K562 (cell line): ENCODE measurements at regions not wholly inside any gene's neighbourhood (a gene's known extent, or its start where the extent isn't known, plus 50 kb on each side); places are given as distances from the start of the nearest gene placed in this dataset.
A peak's percentile ranks its signal among the peaks of the same experiment; 100 is the strongest.

Experiments
- ATAC-seq: fragments of 200-7000 bp; cut with Tn5 transposase; 3 replicates; pipeline ENCODE4 v1.9.1; 2020; ENCODE audit warnings: moderate library complexity
- BruUV-seq: library from RNA; stranded (reverse); fragments of 400-500 nt; replicated peaks from 2 replicates; lab custom pipeline; 2021; lab: Mats Ljungman, UMichigan
- CTCF ChIA-PET: fragments of 300-600 bp; formaldehyde crosslinking; extraction: SDS; loops from one replicate; lab custom pipeline; 2021; ENCODE audit warnings: low intra/inter-chr PET ratio; lab: Yijun Ruan, JAX
- POLR2A ChIA-PET: fragments of 300-600, 350-650 bp; sonication (Branson Sonifier 250); formaldehyde crosslinking; extraction: SDS; loops from one replicate; lab custom pipeline; 2021; ENCODE audit warnings: antibody characterized with exemption, inconsistent platforms; lab: Yijun Ruan, JAX
- DNase-seq, 4 experiments: peaks; one replicate each; pipeline versions ENCODE4 v3.0.0 to v3.0.0-alpha.2; 2011 to 2018; ENCODE audit warnings: low spot score in 3 of 4, mixed read lengths in 3 of 4; ENCODE audit errors: extremely low read depth in 1 of 4
- FAIRE-seq: peaks from 2 replicates; lab custom pipeline; 2011; peaks lifted over from hg19 to GRCh38; lab: Jason Lieb, UNC
- H2AFZ ChIP-seq: 2 replicates; pipeline ENCODE4 v1.6.0; 2011; ENCODE audit warnings: low read depth, low read length, control low read depth, inconsistent platforms
- H3K27ac ChIP-seq: fragments of 200-600 bp; 3 replicates; pipeline ENCODE4 v1.8.0; 2011; ENCODE audit warnings: low read depth, mild to moderate bottlenecking, control low read depth, inconsistent platforms, low read length, moderate library complexity, mixed read lengths; ENCODE audit errors: extremely low read depth
- H3K27me3 ChIP-seq, 2 experiments: fragments of 300-600 bp in 1 of 2; 2 replicates in 1 of 2; 3 replicates in 1 of 2; pipeline versions ENCODE4 v1.6.0 to v1.8.0; 2011; ENCODE audit warnings: inconsistent platforms in 2 of 2, low read length in 2 of 2, mild to moderate bottlenecking in 1 of 2, mixed read lengths in 1 of 2, moderate library complexity in 1 of 2; ENCODE audit not compliant: control insufficient read depth in 2 of 2, insufficient read depth in 2 of 2
- H3K36me3 ChIP-seq: fragments of 300-600 bp; 3 replicates; pipeline ENCODE4 v1.8.0; 2011; ENCODE audit warnings: mild to moderate bottlenecking, low read length, inconsistent platforms; ENCODE audit not compliant: control insufficient read depth, insufficient read depth
- H3K4me1 ChIP-seq, 2 experiments: fragments of 200-600 bp in 1 of 2; replicated peaks in 1 of 2; 2 replicates in 1 of 2; 3 replicates in 1 of 2; pipeline versions ENCODE4 v1.5.1 to v1.8.0; 2011; ENCODE audit warnings: inconsistent platforms in 2 of 2, low read length in 2 of 2, mild to moderate bottlenecking in 1 of 2, mixed read lengths in 1 of 2, moderate library complexity in 1 of 2; ENCODE audit not compliant: control insufficient read depth in 2 of 2, insufficient read depth in 2 of 2
- H3K4me2 ChIP-seq: 2 replicates; pipeline ENCODE4 v1.6.1; 2011; ENCODE audit warnings: low read length, control low read depth, inconsistent platforms, mixed read lengths; ENCODE audit not compliant: insufficient read depth
- H3K4me3 ChIP-seq: fragments of 200-600 bp; sonication (generic), shearing (Covaris generic); 2 replicates; pipeline ENCODE4 v1.5.1; 2016; ENCODE audit warnings: control low read depth, inconsistent platforms
- H3K79me2 ChIP-seq: fragments of 200-600 bp; 3 replicates; pipeline ENCODE4 v1.8.0; 2011; ENCODE audit warnings: low read length, inconsistent platforms; ENCODE audit not compliant: control insufficient read depth, insufficient read depth
- H3K9ac ChIP-seq, 2 experiments: 2 replicates each; pipeline versions ENCODE4 v1.6.0 to v1.6.1; 2011; ENCODE audit warnings: low read depth in 2 of 2, low read length in 2 of 2, control low read depth in 1 of 2, inconsistent platforms in 1 of 2, mild to moderate bottlenecking in 1 of 2, mixed read lengths in 1 of 2; ENCODE audit not compliant: insufficient read depth in 1 of 2
- H3K9me1 ChIP-seq: one replicate; pipeline ENCODE4 v1.6.0; 2011; ENCODE audit warnings: inconsistent platforms, mild to moderate bottlenecking, low read length, moderate library complexity; ENCODE audit not compliant: control insufficient read depth, insufficient read depth
- H3K9me3 ChIP-seq: replicated peaks from 2 replicates; pipeline ENCODE4 v1.5.1; 2011; ENCODE audit warnings: low read depth, low read length, inconsistent platforms; ENCODE audit not compliant: control insufficient read depth, insufficient read depth
- H4K20me1 ChIP-seq: replicated peaks from 2 replicates; pipeline ENCODE4 v1.6.1; 2011; ENCODE audit warnings: low read length, inconsistent platforms, mixed read lengths; ENCODE audit not compliant: control insufficient read depth, insufficient read depth
- BRF1 ChIP-seq: IDR thresholded peaks from 3 replicates; pipeline ENCODE4 v1.6.1; 2011; ENCODE audit warnings: borderline replicate concordance, mild to moderate bottlenecking; ENCODE audit not compliant: insufficient read length; ENCODE audit errors: extremely low read depth
- CTBP1 ChIP-seq: fragments of 450-650 bp; IDR thresholded peaks from 2 replicates; pipeline ENCODE4 v1.6.1; 2016; ENCODE audit warnings: borderline replicate concordance
- FOXK1 ChIP-seq: sonication (generic); formaldehyde crosslinking; IDR thresholded peaks from 2 replicates; pipeline ENCODE4 v1.8.0; 2022; ENCODE audit warnings: missing genetic modification reagents, mild to moderate bottlenecking, borderline replicate concordance
- HDAC6 ChIP-seq: IDR thresholded peaks from 2 replicates; pipeline ENCODE4 v1.6.1; 2012; ENCODE audit warnings: low read depth, mild to moderate bottlenecking, control low read depth, inconsistent platforms, low read length, moderate library complexity
- HMG20A ChIP-seq: fragments of 450-650 bp; formaldehyde crosslinking; conservative IDR thresholded peaks from 2 replicates; pipeline ENCODE4 v1.4.0; 2020; ENCODE audit warnings: mild to moderate bottlenecking, mixed read lengths
- HNRNPL ChIP-seq: fragments of 200-400 bp; formaldehyde crosslinking; IDR thresholded peaks from 2 replicates; pipeline ENCODE4 v1.6.1; 2017; ENCODE audit warnings: low read depth, mild to moderate bottlenecking, low read length
- NCOR1 ChIP-seq: fragments of 450-650 bp; IDR thresholded peaks from 2 replicates; pipeline ENCODE4 v1.6.1; 2016; ENCODE audit warnings: mild to moderate bottlenecking, moderate library complexity
- SRSF1 ChIP-seq: fragments of 200-400 bp; formaldehyde crosslinking; IDR thresholded peaks from 2 replicates; pipeline ENCODE4 v1.6.1; 2017; ENCODE audit warnings: mild to moderate bottlenecking, low read depth, low read length, moderate library complexity
- TGIF2 ChIP-seq: sonication (generic); formaldehyde crosslinking; IDR thresholded peaks from 2 replicates; pipeline ENCODE4 v1.8.1; 2022; ENCODE audit warnings: mild to moderate bottlenecking, missing genetic modification reagents, moderate library complexity
- XRCC4 ChIP-seq: IDR thresholded peaks from one replicate; pipeline ENCODE4 v1.6.1; 2011; ENCODE audit not compliant: insufficient read depth, insufficient read length; ENCODE audit errors: extremely low read depth
- ZNF124 ChIP-seq: sonication (generic); formaldehyde crosslinking; IDR thresholded peaks from 2 replicates; pipeline ENCODE4 v1.8.1; 2022; ENCODE audit warnings: missing genetic modification reagents
- ZNF24 ChIP-seq: fragments of 450-650 bp; IDR thresholded peaks from 2 replicates; pipeline ENCODE4 v1.6.1; 2016
- WGBS: fragments of 100-300 bp; shearing (Covaris generic); methylation state at CpG from one replicate; pipeline ENCODE4 v1.1.6; 2016; ENCODE audit warnings: low coverage, mixed read lengths; ENCODE audit not compliant: insufficient coverage; ENCODE audit errors: missing lambda C conversion rate; 5-methylcytosine and 5-hydroxymethylcytosine counted together
- in situ Hi-C: fragments of 300-500 bp; cut with MboI; formaldehyde crosslinking; loops from 4 replicates; pipeline ENCODE4 v1.15.0; 2018; ENCODE audit warnings: inconsistent platforms, mixed read lengths
- intact Hi-C: fragments of 100-400 bp; cut with micrococcal nuclease; formaldehyde crosslinking; loops from 2 replicates; pipeline ENCODE4 v1.14.2; 2022
- TF ChIP-seq, protein P1 (sequence below): sonication (generic); formaldehyde crosslinking; IDR thresholded peaks from 2 replicates; pipeline ENCODE4 v1.8.1; 2023; ENCODE audit warnings: mild to moderate bottlenecking, missing genetic modification reagents

DNA sequence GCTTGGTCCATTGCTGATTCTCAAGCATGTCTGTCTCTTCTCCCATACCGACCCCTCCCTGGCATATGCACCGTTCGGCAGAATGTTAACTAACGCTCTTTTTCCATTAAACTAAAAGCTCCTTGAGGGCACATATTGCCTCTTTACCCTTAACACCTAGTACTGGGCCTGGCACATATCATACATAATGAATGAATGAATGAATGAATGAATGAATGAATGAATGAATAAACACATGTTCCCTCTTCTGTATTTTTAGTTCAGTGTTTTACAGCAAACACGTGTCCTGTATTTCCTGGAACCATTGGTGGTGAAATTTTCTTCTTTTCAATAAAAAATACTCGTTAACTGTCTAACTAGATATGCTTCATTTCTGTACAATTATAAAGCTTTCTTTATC, 174.4 kb upstream of the DTNBP1 start:
- Histone ChIP-seq H3K79me2 (no peaks in the 10 kb centered on the region), H3K4me3 (no peak overlapping the region), H3K9ac (no peak overlapping the region), H3K4me1 (no peaks in the 10 kb centered on the region; a peak in 1 of 5 replicates), H2AFZ (peak overlapping the region; percentile 66), H4K20me1 (no peaks in the 10 kb centered on the region), H3K36me3 (no peaks in the 10 kb centered on the region), H3K9me1 (no peaks in the 10 kb centered on the region), H3K27ac (no peak overlapping the region), H3K27me3 (no peaks in the 10 kb centered on the region), H3K9me3 (no peaks in the 10 kb centered on the region), H3K4me2 (no peak overlapping the region)
- intact Hi-C loops, result no loop called here
- FAIRE-seq (no peak), DNase-seq (no peak), ATAC-seq (no peak)
- TF ChIP-seq ZNF24 (peak; percentile 97), TGIF2 (CRISPR knock-in tag) (no peak)
- in situ Hi-C loops, result no loop called here
- POLR2A ChIA-PET, result interaction anchor here (1.1 to 1.5 kb wide), 2 partner anchors 14 kb away, joined by 5 read pairs; no protein-coding TSS in a partner anchor
- no TSS peak for BruUV-seq
- 35% methylated on average over 6 of the region's 6 CpGs for WGBS
- CTCF ChIA-PET, result no interaction called here

DNA sequence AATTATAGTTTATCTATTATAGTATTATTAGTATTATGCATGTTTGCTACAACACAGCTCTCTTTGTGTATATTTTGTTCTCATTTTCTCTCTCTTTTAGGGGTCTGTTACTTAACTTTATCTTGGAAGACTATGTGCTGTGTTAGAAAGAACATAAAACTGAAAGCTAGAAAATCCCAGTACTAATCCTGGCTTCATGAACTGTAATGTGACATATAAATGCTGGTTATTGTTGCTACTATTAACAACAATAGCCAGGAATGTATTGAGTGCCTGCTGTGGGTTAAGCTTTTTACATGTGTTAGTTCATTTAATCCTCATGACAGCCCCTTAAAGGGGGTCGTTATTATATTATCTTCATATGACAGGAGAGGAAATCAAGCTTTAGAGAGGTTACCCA, 170.0 kb upstream of the DTNBP1 start:
- H3K9ac ChIP-seq, result no peak overlapping the region
- BruUV-seq, result no TSS peak
- H3K27ac ChIP-seq, result no peak overlapping the region
- no peak for ATAC-seq
- H3K4me2 ChIP-seq, result no peak overlapping the region
- H3K79me2 ChIP-seq, result no peaks in the 10 kb centered on the region
- in situ Hi-C loops, result no loop called here
- no peaks in the 10 kb centered on the region for H3K36me3 ChIP-seq
- peaks cover under 1 to 2% of the 10 kb centered on the region in 2 experiments; a peak in 3 of 5 replicates for H3K4me1 ChIP-seq
- DNase-seq, result no peak
- no peak for FAIRE-seq
- no peak overlapping the region for H3K4me3 ChIP-seq
- no peaks in the 10 kb centered on the region for H3K27me3 ChIP-seq
- intact Hi-C loops, result no loop called here
- WGBS, result 0% methylated on average over 1 of the region's 1 CpG
- ChIA-PET POLR2A (interaction anchor here (0.8 to 2.6 kb wide), 4 partner anchors 10 to 298 kb away, joined by 3 to 12 read pairs (median 5); partner anchors contain the start of gene MYLIP), CTCF (no interaction called here)
- H3K9me3 ChIP-seq, result no peaks in the 10 kb centered on the region
- no peak for TF ChIP-seq BRF1
- TF ChIP-seq SRSF1, result no peak
- TF ChIP-seq, protein P1, sequence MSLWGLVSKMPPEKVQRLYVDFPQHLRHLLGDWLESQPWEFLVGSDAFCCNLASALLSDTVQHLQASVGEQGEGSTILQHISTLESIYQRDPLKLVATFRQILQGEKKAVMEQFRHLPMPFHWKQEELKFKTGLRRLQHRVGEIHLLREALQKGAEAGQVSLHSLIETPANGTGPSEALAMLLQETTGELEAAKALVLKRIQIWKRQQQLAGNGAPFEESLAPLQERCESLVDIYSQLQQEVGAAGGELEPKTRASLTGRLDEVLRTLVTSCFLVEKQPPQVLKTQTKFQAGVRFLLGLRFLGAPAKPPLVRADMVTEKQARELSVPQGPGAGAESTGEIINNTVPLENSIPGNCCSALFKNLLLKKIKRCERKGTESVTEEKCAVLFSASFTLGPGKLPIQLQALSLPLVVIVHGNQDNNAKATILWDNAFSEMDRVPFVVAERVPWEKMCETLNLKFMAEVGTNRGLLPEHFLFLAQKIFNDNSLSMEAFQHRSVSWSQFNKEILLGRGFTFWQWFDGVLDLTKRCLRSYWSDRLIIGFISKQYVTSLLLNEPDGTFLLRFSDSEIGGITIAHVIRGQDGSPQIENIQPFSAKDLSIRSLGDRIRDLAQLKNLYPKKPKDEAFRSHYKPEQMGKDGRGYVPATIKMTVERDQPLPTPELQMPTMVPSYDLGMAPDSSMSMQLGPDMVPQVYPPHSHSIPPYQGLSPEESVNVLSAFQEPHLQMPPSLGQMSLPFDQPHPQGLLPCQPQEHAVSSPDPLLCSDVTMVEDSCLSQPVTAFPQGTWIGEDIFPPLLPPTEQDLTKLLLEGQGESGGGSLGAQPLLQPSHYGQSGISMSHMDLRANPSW, result no peak
- TF ChIP-seq HDAC6, result no peak
- TF ChIP-seq ZNF124 (CRISPR knock-in tag), result no peak
- no peak for TF ChIP-seq NCOR1
- no peak for TF ChIP-seq FOXK1 (CRISPR knock-in tag)
- no peak for TF ChIP-seq CTBP1
- TF ChIP-seq HNRNPL, result no peak
- TF ChIP-seq HMG20A (CRISPR knock-in tag), result no peak
- TF ChIP-seq XRCC4, result no peak
- no peak overlapping the region for H2AFZ ChIP-seq
- H3K9me1 ChIP-seq, result no peaks in the 10 kb centered on the region
- H4K20me1 ChIP-seq, result no peaks in the 10 kb centered on the region
